Epithelial cell of proximal tubule (primary cell): ENCODE measurements at regions not wholly inside any gene's neighbourhood (a gene's known extent, or its start where the extent isn't known, plus 50 kb on each side); places are given as distances from the start of the nearest gene placed in this dataset.

Source experiments
- DNase-seq: peaks from one replicate; pipeline ENCODE4 v3.0.0-alpha.2; 2011; ENCODE audit warnings: low read depth
- H3K4me3 ChIP-seq: 2 replicates; pipeline ENCODE4 v1.5.1; 2011; ENCODE audit warnings: low read depth, mild to moderate bottlenecking, low read length
- CTCF ChIP-seq: conservative IDR thresholded peaks from 2 replicates; pipeline ENCODE4 v1.5.1; 2012; ENCODE audit warnings: low read depth, mild to moderate bottlenecking, low read length

GRCh38 chr2:118492335-118492734 is 355.1 kb downstream of the EN1 start:
- H3K4me3 ChIP-seq: no peak overlapping the region
- TF ChIP-seq CTCF: peak; percentile 42
- no peak for DNase-seq

- no peak for TF ChIP-seq CTCF
- no peak overlapping the region for H3K4me3 ChIP-seq
- no peak for DNase-seq
Measured at GRCh38 chr2:118490330-118490729, 357.1 kb downstream of the EN1 start.

- TF ChIP-seq CTCF: no peak
- DNase-seq: no peak
- no peak overlapping the region for H3K4me3 ChIP-seq
Measured at GRCh38 chr2:118489712-118490299, 357.6 kb downstream of the EN1 start.

GRCh38 chr2:118481299-118481698 is 366.1 kb downstream of the EN1 start:
- no peak for DNase-seq
- no peak overlapping the region for H3K4me3 ChIP-seq
- no peak for TF ChIP-seq CTCF

- H3K4me3 ChIP-seq: no peak overlapping the region
- no peak for DNase-seq
- no peak for TF ChIP-seq CTCF
Measured at GRCh38 chr2:118479020-118479419, 368.4 kb downstream of the EN1 start.

- no peak overlapping the region for H3K4me3 ChIP-seq
- DNase-seq: peak; percentile 72
- TF ChIP-seq CTCF: no peak
Measured at GRCh38 chr2:118477111-118477862, 370.2 kb downstream of the EN1 start.
